Vagina (tissue), 2 donors: ENCODE measurements at regions not wholly inside any gene's neighbourhood (a gene's known extent, or its start where the extent isn't known, plus 50 kb on each side); places are given as distances from the start of the nearest gene placed in this dataset.

Experiments used
- POLR2A ChIP-seq, 2 donors: fragments of 450-650 bp; IDR thresholded peaks; one replicate each; pipeline ENCODE4 v1.6.1; 2017; ENCODE audit warnings: antibody characterized with exemption in 2 of 2, mild to moderate bottlenecking in 2 of 2, moderate library complexity in 2 of 2
- POLR2AphosphoS5 ChIP-seq, 2 donors: sonication (generic); formaldehyde crosslinking; IDR thresholded peaks; one replicate each; pipeline ENCODE4 v1.9.0; 2017; ENCODE audit warnings: antibody characterized with exemption in 2 of 2, mild to moderate bottlenecking in 2 of 2, low read depth in 1 of 2; ENCODE audit not compliant: insufficient read depth in 1 of 2
- TF ChIP-seq, protein P1 (sequence below), 3 experiments: fragments of 450-650 bp in 2 of 3; fragments of 200-600 bp in 1 of 3; sonication (generic) in 1 of 3; IDR thresholded peaks; one replicate each; pipeline ENCODE4 v1.5.1; 2017 to 2019; ENCODE audit warnings: antibody characterized with exemption in 3 of 3, mild to moderate bottlenecking in 2 of 3, moderate library complexity in 2 of 3

DNA sequence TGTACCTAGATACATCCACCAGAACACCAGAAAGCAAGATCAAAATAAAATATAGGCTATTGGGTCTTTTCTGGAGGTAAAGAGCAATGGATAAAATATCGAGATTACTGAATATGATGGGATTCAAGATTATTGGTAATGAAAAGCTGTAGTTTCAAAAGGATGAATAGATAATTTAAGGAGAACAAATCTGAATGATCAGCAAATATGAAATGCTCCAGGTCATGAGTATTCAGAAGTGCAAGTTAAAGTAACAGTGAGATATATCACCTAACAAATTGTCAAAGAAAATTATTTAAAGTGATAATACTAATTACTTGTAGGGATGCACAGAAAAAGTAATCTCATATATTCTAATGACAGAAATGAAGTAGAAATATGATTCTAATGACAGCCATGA is 409.6 kb upstream of the MDFIC2 start:
- TF ChIP-seq, protein P1, sequence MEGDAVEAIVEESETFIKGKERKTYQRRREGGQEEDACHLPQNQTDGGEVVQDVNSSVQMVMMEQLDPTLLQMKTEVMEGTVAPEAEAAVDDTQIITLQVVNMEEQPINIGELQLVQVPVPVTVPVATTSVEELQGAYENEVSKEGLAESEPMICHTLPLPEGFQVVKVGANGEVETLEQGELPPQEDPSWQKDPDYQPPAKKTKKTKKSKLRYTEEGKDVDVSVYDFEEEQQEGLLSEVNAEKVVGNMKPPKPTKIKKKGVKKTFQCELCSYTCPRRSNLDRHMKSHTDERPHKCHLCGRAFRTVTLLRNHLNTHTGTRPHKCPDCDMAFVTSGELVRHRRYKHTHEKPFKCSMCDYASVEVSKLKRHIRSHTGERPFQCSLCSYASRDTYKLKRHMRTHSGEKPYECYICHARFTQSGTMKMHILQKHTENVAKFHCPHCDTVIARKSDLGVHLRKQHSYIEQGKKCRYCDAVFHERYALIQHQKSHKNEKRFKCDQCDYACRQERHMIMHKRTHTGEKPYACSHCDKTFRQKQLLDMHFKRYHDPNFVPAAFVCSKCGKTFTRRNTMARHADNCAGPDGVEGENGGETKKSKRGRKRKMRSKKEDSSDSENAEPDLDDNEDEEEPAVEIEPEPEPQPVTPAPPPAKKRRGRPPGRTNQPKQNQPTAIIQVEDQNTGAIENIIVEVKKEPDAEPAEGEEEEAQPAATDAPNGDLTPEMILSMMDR (IDR thresholded peaks at IDR 0.05) = no peak
- TF ChIP-seq POLR2AphosphoS5 (IDR thresholded peaks at IDR 0.05; ENCODE audit: insufficient read depth in 1 of 2, low read depth in 1 of 2) (no peak), POLR2A (IDR thresholded peaks at IDR 0.05) (no peak)
